HL-60 (cell line): ENCODE measurements at regions not wholly inside any gene's neighbourhood (a gene's known extent, or its start where the extent isn't known, plus 50 kb on each side); places are given as distances from the start of the nearest gene placed in this dataset.

Source experiments
- DNase-seq, 2 experiments: peaks; one replicate each; pipeline ENCODE4 v3.0.0-alpha.2; 2010 to 2020; ENCODE audit warnings: low read depth in 1 of 2, low spot score in 1 of 2
- H3K27ac ChIP-seq: fragments of 250-450 bp; sonication (Bioruptor Pico); replicated peaks from 2 replicates; pipeline ENCODE4 v1.5.1; 2020; ENCODE audit warnings: mild to moderate bottlenecking, moderate library complexity
- H3K27me3 ChIP-seq: fragments of 250-450 bp; sonication (Bioruptor Pico); 2 replicates; pipeline ENCODE4 v1.5.1; 2021; ENCODE audit warnings: mild to moderate bottlenecking, moderate library complexity; ENCODE audit not compliant: insufficient read depth, poor library complexity, severe bottlenecking
- H3K4me3 ChIP-seq: replicated peaks from 2 replicates; pipeline ENCODE4 v1.5.1; 2011; ENCODE audit warnings: mild to moderate bottlenecking, control low read depth, low read length; ENCODE audit not compliant: insufficient read depth
- CTCF ChIP-seq: IDR thresholded peaks from one replicate; pipeline ENCODE4 v1.5.1; 2011; ENCODE audit warnings: low read length, control low read depth, inconsistent platforms; ENCODE audit not compliant: insufficient read depth
- GABPA ChIP-seq: IDR thresholded peaks from 2 replicates; pipeline ENCODE4 v1.6.1; 2012; ENCODE audit warnings: low read depth
- POLR2AphosphoS5 ChIP-seq: IDR thresholded peaks from 2 replicates; pipeline ENCODE4 v1.6.1; 2012; ENCODE audit warnings: low read depth
- REST ChIP-seq: IDR thresholded peaks from 2 replicates; pipeline ENCODE4 v1.6.1; 2012; ENCODE audit warnings: low read depth; ENCODE audit not compliant: insufficient replicate concordance
- SPI1 ChIP-seq: IDR thresholded peaks from 2 replicates; pipeline ENCODE4 v1.6.1; 2012; ENCODE audit warnings: low read depth, mild to moderate bottlenecking, borderline replicate concordance

- Histone ChIP-seq H3K27me3 (no peaks in the 10 kb centered on the region), H3K27ac (no peak overlapping the region), H3K4me3 (no peak overlapping the region)
- no peak for TF ChIP-seq POLR2AphosphoS5
- no peak for TF ChIP-seq GABPA
- no peak for TF ChIP-seq REST
- no peak for TF ChIP-seq SPI1
- no peak for TF ChIP-seq CTCF
- no peak for DNase-seq
Observed at GRCh38 chr6:140047321-140047720, 672.9 kb upstream of the CITED2 start.

- no peaks in the 10 kb centered on the region for H3K27me3 ChIP-seq
- DNase-seq: peak; percentile 59 to 90
- no peak overlapping the region for H3K27ac ChIP-seq
- TF ChIP-seq GABPA (no peak), POLR2AphosphoS5 (no peak), REST (no peak), CTCF (no peak), SPI1 (no peak)
- no peak overlapping the region for H3K4me3 ChIP-seq
Observed at GRCh38 chr6:140046016-140046632, 671.7 kb upstream of the CITED2 start.

GRCh38 chr6:140045116-140045515 is 670.7 kb upstream of the CITED2 start:
- no peaks in the 10 kb centered on the region for H3K27me3 ChIP-seq
- H3K4me3 ChIP-seq: no peak overlapping the region
- no peak for DNase-seq
- no peak overlapping the region for H3K27ac ChIP-seq
- TF ChIP-seq CTCF: no peak
- TF ChIP-seq SPI1: no peak
- TF ChIP-seq GABPA: no peak
- TF ChIP-seq REST: no peak
- no peak for TF ChIP-seq POLR2AphosphoS5
